ENCODE measurements at regions not wholly inside any gene's neighbourhood (a gene's known extent, or its start where the extent isn't known, plus 50 kb on each side); places are given as distances from the start of the nearest gene placed in this dataset.
"Not testable (repeated sequence)": the region's sequence is repeated elsewhere in the genome, so short reads cannot be mapped to it uniquely, and the experiment has no call there.

GRCh38 chr18:43777636-43778304 is 500.5 kb upstream of the SYT4 start:
- H3K36me3 ChIP-seq (ENCODE audit: low read depth), result no peaks in the 10 kb centered on the region
- no peaks in the 10 kb centered on the region for H3K9me3 ChIP-seq (ENCODE audit: low read depth)
- peaks cover 17% of the 10 kb centered on the region for H3K4me1 ChIP-seq (ENCODE audit: insufficient read depth)
- H3K27me3 ChIP-seq (replicated peaks; ENCODE audit: insufficient read depth), result no peaks in the 10 kb centered on the region
- no peak for TF ChIP-seq EZH2phosphoT487 (IDR thresholded peaks at IDR 0.05; ENCODE audit: insufficient read depth, low read depth)
- TF ChIP-seq EZH2 (IDR thresholded peaks at IDR 0.05; ENCODE audit: insufficient read depth, poor library complexity, severe bottlenecking), result no peak
- H3K79me2 ChIP-seq (ENCODE audit: insufficient read depth), result no peaks in the 10 kb centered on the region
- H3K9ac ChIP-seq, result no peak overlapping the region
- H3K9me2 ChIP-seq (ENCODE audit: insufficient read depth), result no peaks in the 10 kb centered on the region
- H3F3A ChIP-seq (ENCODE audit: insufficient read depth), result peaks cover 8% of the 10 kb centered on the region
- H3K4me2 ChIP-seq (ENCODE audit: unreplicated experiment), result no peak overlapping the region
- no peak overlapping the region for H3K27ac ChIP-seq
- no peak overlapping the region for H3K4me3 ChIP-seq
- in situ Hi-C loops (cut with MboI), result no loop called here
- DNase-seq, result no peak
- no peak overlapping the region for H2AFZ ChIP-seq
- no peaks in the 10 kb centered on the region for H4K20me1 ChIP-seq (ENCODE audit: insufficient read depth)
- 87 to 91% methylated on average over 2 of the region's 2 CpGs for WGBS, 2 experiments (ENCODE audit: low coverage in 1 of 2, low lambda C conversion rate in 2 of 2, missing lambda C conversion rate in 2 of 2)

GRCh38 chr18:43780782-43781340 is 503.6 kb upstream of the SYT4 start:
- Histone ChIP-seq H3K4me1 (ENCODE audit: insufficient read depth) (peaks cover 17% of the 10 kb centered on the region), H3K79me2 (ENCODE audit: insufficient read depth) (no peaks in the 10 kb centered on the region), H3F3A (ENCODE audit: insufficient read depth) (peaks cover 8% of the 10 kb centered on the region), H3K9me3 (ENCODE audit: low read depth) (no peaks in the 10 kb centered on the region), H3K9me2 (ENCODE audit: insufficient read depth) (no peaks in the 10 kb centered on the region), H3K27me3 (replicated peaks; ENCODE audit: insufficient read depth) (no peaks in the 10 kb centered on the region), H3K27ac (no peak overlapping the region), H3K36me3 (ENCODE audit: low read depth) (no peaks in the 10 kb centered on the region), H4K20me1 (ENCODE audit: insufficient read depth) (no peaks in the 10 kb centered on the region), H3K9ac (no peak overlapping the region), H3K4me2 (ENCODE audit: unreplicated experiment) (peak overlapping the region; percentile 56), H2AFZ (no peak overlapping the region), H3K4me3 (no peak overlapping the region)
- TF ChIP-seq EZH2phosphoT487 (IDR thresholded peaks at IDR 0.05; ENCODE audit: insufficient read depth, low read depth), result 0 out of 2 replicates have a peak, but pooled peaks have one; percentile 24
- no peak for TF ChIP-seq EZH2 (IDR thresholded peaks at IDR 0.05; ENCODE audit: insufficient read depth, poor library complexity, severe bottlenecking)
- WGBS, 2 experiments (ENCODE audit: low coverage in 1 of 2, low lambda C conversion rate in 2 of 2, missing lambda C conversion rate in 2 of 2), result 0 to 2% methylated on average over 2 of the region's 2 CpGs
- DNase-seq, result peak; percentile 87
- in situ Hi-C loops (cut with MboI), result no loop called here

GRCh38 chr18:43785158-43785557 is 507.9 kb upstream of the SYT4 start:
- no peak overlapping the region for H2AFZ ChIP-seq
- H3K9me3 ChIP-seq (ENCODE audit: low read depth), result no peaks in the 10 kb centered on the region
- no peak overlapping the region for H3K9ac ChIP-seq
- no peak for DNase-seq
- H3K9me2 ChIP-seq (ENCODE audit: insufficient read depth), result no peaks in the 10 kb centered on the region
- H3K27ac ChIP-seq, result no peak overlapping the region
- H3K4me1 ChIP-seq (ENCODE audit: insufficient read depth), result peaks cover 20% of the 10 kb centered on the region
- 79 to 100% methylated on average over 1 of the region's 1 CpG for WGBS, 2 experiments (ENCODE audit: low coverage in 1 of 2, low lambda C conversion rate in 2 of 2, missing lambda C conversion rate in 2 of 2)
- H4K20me1 ChIP-seq (ENCODE audit: insufficient read depth), result no peaks in the 10 kb centered on the region
- in situ Hi-C loops (cut with MboI), result no loop called here
- peaks cover 8% of the 10 kb centered on the region for H3F3A ChIP-seq (ENCODE audit: insufficient read depth)
- H3K4me2 ChIP-seq (ENCODE audit: unreplicated experiment), result no peak overlapping the region
- TF ChIP-seq EZH2 (IDR thresholded peaks at IDR 0.05; ENCODE audit: insufficient read depth, poor library complexity, severe bottlenecking) (no peak), EZH2phosphoT487 (IDR thresholded peaks at IDR 0.05; ENCODE audit: insufficient read depth, low read depth) (no peak)
- no peak overlapping the region for H3K4me3 ChIP-seq
- no peaks in the 10 kb centered on the region for H3K36me3 ChIP-seq (ENCODE audit: low read depth)
- H3K27me3 ChIP-seq (replicated peaks; ENCODE audit: insufficient read depth), result no peaks in the 10 kb centered on the region
- no peaks in the 10 kb centered on the region for H3K79me2 ChIP-seq (ENCODE audit: insufficient read depth)

- Histone ChIP-seq H3F3A (ENCODE audit: insufficient read depth) (no peaks in the 10 kb centered on the region), H3K9me3 (ENCODE audit: low read depth) (no peaks in the 10 kb centered on the region), H3K4me3 (no peak overlapping the region), H4K20me1 (ENCODE audit: insufficient read depth) (no peaks in the 10 kb centered on the region), H3K9me2 (ENCODE audit: insufficient read depth) (no peaks in the 10 kb centered on the region), H3K4me1 (ENCODE audit: insufficient read depth) (peaks cover 4% of the 10 kb centered on the region), H3K27ac (no peak overlapping the region), H3K4me2 (ENCODE audit: unreplicated experiment) (no peak overlapping the region), H3K36me3 (ENCODE audit: low read depth) (no peaks in the 10 kb centered on the region), H3K79me2 (ENCODE audit: insufficient read depth) (no peaks in the 10 kb centered on the region), H3K9ac (no peak overlapping the region), H3K27me3 (replicated peaks; ENCODE audit: insufficient read depth) (no peaks in the 10 kb centered on the region), H2AFZ (no peak overlapping the region)
- TF ChIP-seq EZH2phosphoT487 (IDR thresholded peaks at IDR 0.05; ENCODE audit: insufficient read depth, low read depth) (no peak), EZH2 (IDR thresholded peaks at IDR 0.05; ENCODE audit: insufficient read depth, poor library complexity, severe bottlenecking) (no peak)
- no peak for DNase-seq
- in situ Hi-C loops (cut with MboI), result no loop called here
- WGBS, 2 experiments (ENCODE audit: low coverage in 1 of 2, low lambda C conversion rate in 2 of 2, missing lambda C conversion rate in 2 of 2), result 87 to 89% methylated on average over 4 of the region's 4 CpGs
These were observed 509.6 kb upstream of the SYT4 start for GRCh38 chr18:43786893-43787292.

- H3K9me3 ChIP-seq (ENCODE audit: low read depth); H3K4me1 ChIP-seq (ENCODE audit: insufficient read depth); H3K4me2 ChIP-seq (ENCODE audit: unreplicated experiment); H3K79me2 ChIP-seq (ENCODE audit: insufficient read depth); H4K20me1 ChIP-seq (ENCODE audit: insufficient read depth); H3K9ac ChIP-seq; H2AFZ ChIP-seq; H3F3A ChIP-seq (ENCODE audit: insufficient read depth); H3K4me3 ChIP-seq; in situ Hi-C loops (cut with MboI); H3K27ac ChIP-seq; H3K36me3 ChIP-seq (ENCODE audit: low read depth); H3K27me3 ChIP-seq (replicated peaks; ENCODE audit: insufficient read depth); H3K9me2 ChIP-seq (ENCODE audit: insufficient read depth): not testable (repeated sequence)
- DNase-seq, result peak; percentile 30
These were observed 510.4 kb upstream of the SYT4 start for GRCh38 chr18:43787721-43788120.
